ENCODE measurements at regions not wholly inside any gene's neighbourhood (a gene's known extent, or its start where the extent isn't known, plus 50 kb on each side); places are given as distances from the start of the nearest gene placed in this dataset.

- no peak overlapping the region for H3K27ac ChIP-seq (ENCODE audit: low read depth in 2 of 2, low read length in 2 of 2)
- H3K4me3 ChIP-seq (ENCODE audit: low read length in 3 of 3), result no peak overlapping the region
- no peaks in the 10 kb centered on the region for H3K27me3 ChIP-seq (ENCODE audit: control insufficient read depth, insufficient read depth, low read length)
- FAIRE-seq (no peak), DNase-seq (no peak)
- H3K9ac ChIP-seq (ENCODE audit: low read length in 3 of 3), result no peak overlapping the region
- intact Hi-C loops (cut with DNase I), result no loop called here
- no peaks in the 10 kb centered on the region for H3K36me3 ChIP-seq (ENCODE audit: control insufficient read depth in 2 of 3, insufficient read depth in 3 of 3, low read length in 3 of 3)
- no peaks in the 10 kb centered on the region for H3K9me3 ChIP-seq (ENCODE audit: control insufficient read depth in 2 of 3, insufficient read depth in 1 of 3, low read length in 3 of 3)
- TF ChIP-seq, protein P1, sequence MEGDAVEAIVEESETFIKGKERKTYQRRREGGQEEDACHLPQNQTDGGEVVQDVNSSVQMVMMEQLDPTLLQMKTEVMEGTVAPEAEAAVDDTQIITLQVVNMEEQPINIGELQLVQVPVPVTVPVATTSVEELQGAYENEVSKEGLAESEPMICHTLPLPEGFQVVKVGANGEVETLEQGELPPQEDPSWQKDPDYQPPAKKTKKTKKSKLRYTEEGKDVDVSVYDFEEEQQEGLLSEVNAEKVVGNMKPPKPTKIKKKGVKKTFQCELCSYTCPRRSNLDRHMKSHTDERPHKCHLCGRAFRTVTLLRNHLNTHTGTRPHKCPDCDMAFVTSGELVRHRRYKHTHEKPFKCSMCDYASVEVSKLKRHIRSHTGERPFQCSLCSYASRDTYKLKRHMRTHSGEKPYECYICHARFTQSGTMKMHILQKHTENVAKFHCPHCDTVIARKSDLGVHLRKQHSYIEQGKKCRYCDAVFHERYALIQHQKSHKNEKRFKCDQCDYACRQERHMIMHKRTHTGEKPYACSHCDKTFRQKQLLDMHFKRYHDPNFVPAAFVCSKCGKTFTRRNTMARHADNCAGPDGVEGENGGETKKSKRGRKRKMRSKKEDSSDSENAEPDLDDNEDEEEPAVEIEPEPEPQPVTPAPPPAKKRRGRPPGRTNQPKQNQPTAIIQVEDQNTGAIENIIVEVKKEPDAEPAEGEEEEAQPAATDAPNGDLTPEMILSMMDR (IDR thresholded peaks at IDR 0.05; ENCODE audit: borderline replicate concordance, extremely low read depth, insufficient read depth), result no peak
- H3K4me1 ChIP-seq (ENCODE audit: control insufficient read depth in 2 of 3, insufficient read depth in 2 of 3, low read depth in 1 of 3, low read length in 3 of 3), result no peaks in the 10 kb centered on the region
These were observed 1156.6 kb upstream of the AUTS2 start for GRCh38 chr7:68441645-68442044.

DNA sequence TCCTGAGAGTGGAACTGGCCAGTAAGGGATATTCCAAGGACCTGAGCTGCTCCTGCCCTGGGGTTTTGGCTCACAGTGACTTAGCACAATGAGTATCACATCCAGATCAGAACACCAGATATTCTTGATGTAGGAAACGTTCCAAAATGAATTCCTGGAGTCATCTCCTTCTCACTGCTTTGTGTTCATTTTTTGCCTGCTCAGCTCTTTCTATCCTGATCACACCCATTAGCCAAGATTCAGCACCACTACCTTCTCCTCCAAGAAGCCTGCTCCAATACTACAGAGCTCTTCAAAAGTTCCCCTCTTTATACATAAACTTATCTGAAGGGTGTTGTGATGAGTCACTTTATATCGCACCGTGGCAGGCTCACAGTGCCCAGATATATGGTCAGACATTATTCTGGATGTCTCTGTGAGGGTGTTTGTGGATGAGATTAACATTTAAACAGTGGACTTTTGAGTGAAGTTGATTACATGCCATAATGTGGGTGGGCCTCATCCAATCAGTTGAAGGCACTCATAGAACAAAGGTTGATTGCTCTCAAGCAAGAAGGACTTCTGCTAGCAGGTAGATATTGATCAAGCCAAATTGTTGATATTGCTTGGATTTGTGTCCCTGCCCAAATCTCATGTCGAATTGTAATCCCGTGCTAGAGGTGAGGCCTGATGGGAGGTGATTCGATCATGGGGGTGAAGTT, 1155.2 kb upstream of the AUTS2 start:
- TF ChIP-seq, protein P1 (IDR thresholded peaks at IDR 0.05; ENCODE audit: borderline replicate concordance, extremely low read depth, insufficient read depth), result no peak
- Histone ChIP-seq H3K36me3 (ENCODE audit: control insufficient read depth in 2 of 3, insufficient read depth in 3 of 3, low read length in 3 of 3) (no peaks in the 10 kb centered on the region), H3K4me1 (ENCODE audit: control insufficient read depth in 2 of 3, insufficient read depth in 2 of 3, low read depth in 1 of 3, low read length in 3 of 3) (no peaks in the 10 kb centered on the region), H3K9ac (ENCODE audit: low read length in 3 of 3) (no peak overlapping the region), H3K4me3 (ENCODE audit: low read length in 3 of 3) (no peak overlapping the region), H3K27me3 (ENCODE audit: control insufficient read depth, insufficient read depth, low read length) (no peaks in the 10 kb centered on the region), H3K27ac (ENCODE audit: low read depth in 2 of 2, low read length in 2 of 2) (no peak overlapping the region), H3K9me3 (ENCODE audit: control insufficient read depth in 2 of 3, insufficient read depth in 1 of 3, low read length in 3 of 3) (no peaks in the 10 kb centered on the region)
- no peak for DNase-seq
- no peak for FAIRE-seq
- intact Hi-C loops (cut with DNase I), result no loop called here

- FAIRE-seq, result no peak
These were observed 1154.2 kb upstream of the AUTS2 start for GRCh38 chr7:68444042-68444441.

More at GRCh38 chr7:68444042-68444441, 1154.2 kb upstream of the AUTS2 start:
- no peaks in the 10 kb centered on the region for H3K4me1 ChIP-seq (ENCODE audit: control insufficient read depth in 2 of 3, insufficient read depth in 2 of 3, low read depth in 1 of 3, low read length in 3 of 3)
- DNase-seq, result no peak
- intact Hi-C loops (cut with DNase I), result no loop called here
- no peaks in the 10 kb centered on the region for H3K36me3 ChIP-seq (ENCODE audit: control insufficient read depth in 2 of 3, insufficient read depth in 3 of 3, low read length in 3 of 3)
- no peak overlapping the region for H3K27ac ChIP-seq (ENCODE audit: low read depth in 2 of 2, low read length in 2 of 2)
- no peak overlapping the region for H3K4me3 ChIP-seq (ENCODE audit: low read length in 3 of 3)
- H3K9me3 ChIP-seq (ENCODE audit: control insufficient read depth in 2 of 3, insufficient read depth in 1 of 3, low read length in 3 of 3), result no peaks in the 10 kb centered on the region
- TF ChIP-seq, protein P1 (IDR thresholded peaks at IDR 0.05; ENCODE audit: borderline replicate concordance, extremely low read depth, insufficient read depth), result no peak
- no peaks in the 10 kb centered on the region for H3K27me3 ChIP-seq (ENCODE audit: control insufficient read depth, insufficient read depth, low read length)
- H3K9ac ChIP-seq (ENCODE audit: low read length in 3 of 3), result no peak overlapping the region

All from kidney (tissue), 13 donors.